Stimulated activated CD8-positive, alpha-beta memory T cell treated with anti-CD3 and anti-CD28 coated beads, Interleukin-15, amount 100 ng/mL, for 24 hours (primary cell): ENCODE measurements at regions not wholly inside any gene's neighbourhood (a gene's known extent, or its start where the extent isn't known, plus 50 kb on each side); places are given as distances from the start of the nearest gene placed in this dataset.
"Not testable (repeated sequence)": the region's sequence is repeated elsewhere in the genome, so short reads cannot be mapped to it uniquely, and the experiment has no call there.

Experiments used
- DNase-seq: peaks from one replicate; pipeline ENCODE4 v3.0.0-alpha.2; 2020; ENCODE audit warnings: low read depth

DNA sequence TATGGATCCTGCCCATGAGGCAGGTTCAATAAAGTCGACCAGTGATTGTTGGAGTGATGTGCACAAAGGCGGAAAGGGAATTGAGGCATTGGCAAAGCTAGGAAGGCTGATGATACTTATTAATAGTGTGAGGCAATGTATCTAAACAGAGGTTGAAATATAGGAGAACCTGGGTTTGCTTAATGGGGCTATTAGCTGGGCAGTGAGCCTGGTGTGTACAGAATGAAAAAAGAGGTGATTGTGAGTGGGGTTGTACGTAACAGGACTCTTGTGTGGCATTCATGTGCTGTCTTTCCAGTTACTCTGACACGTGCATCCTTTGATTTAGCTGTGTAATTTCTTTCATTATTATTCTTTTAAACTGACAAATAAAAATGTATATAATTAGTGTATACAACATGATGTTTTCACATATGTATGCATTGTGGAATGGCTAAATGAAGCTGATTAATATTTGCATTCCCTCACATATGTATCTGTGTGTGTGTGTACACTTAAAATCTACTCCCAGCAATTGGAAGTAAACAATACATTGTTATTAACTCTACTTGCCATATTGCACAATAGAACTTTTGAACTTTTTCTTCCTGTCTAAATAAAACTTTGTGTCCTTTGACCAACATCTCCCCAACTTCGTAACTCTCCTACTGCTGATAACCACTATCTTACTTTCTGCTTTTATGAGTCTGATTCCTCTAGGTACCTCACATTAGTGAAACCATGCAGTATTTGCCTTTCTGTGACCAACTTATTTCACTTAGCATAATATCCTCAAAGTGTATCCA lies 220.5 kb upstream of the SLC35B3 start:
- no peak for DNase-seq

GRCh38 chr6:8652710-8653109 lies 217.4 kb upstream of the SLC35B3 start:
- DNase-seq, result no peak

DNA sequence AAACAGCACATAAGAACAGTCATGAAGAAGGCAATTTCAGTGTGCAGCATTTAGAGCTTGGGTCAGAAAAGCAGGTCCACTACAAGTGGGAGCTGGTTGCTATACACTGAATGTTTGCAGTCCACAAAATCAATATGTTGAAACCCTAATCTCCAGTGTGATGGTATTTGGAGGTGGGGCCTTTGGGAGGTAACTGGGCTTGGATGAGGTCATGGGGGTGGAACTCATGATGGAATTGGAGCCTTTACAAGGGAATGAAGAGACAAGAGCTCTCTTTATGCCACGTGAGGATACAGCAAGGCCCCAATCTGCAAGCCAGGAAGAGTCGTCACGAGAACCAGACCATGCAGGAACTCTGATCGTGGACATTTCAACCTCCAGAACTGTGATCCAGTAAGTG lies 216.7 kb upstream of the SLC35B3 start:
- DNase-seq, result no peak

DNA sequence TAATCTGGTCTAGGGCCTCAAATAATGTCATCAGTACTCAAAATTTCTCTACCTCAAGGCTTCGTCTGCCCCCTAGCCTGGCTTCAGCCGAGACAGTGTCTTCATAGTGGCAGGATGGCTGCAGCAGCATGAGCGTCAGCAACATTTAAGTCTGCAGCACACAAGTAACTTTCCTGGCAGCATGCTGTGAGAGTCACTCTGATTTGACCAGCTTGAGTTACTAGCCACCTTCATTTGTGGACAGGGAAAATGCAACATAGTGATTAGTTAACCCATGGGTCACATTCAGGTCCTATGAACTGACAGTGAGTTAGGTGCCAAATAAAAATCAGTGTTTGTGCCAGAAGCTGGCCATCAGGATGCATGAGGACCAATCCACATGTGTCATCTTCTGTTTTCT lies 209.9 kb upstream of the SLC35B3 start:
- DNase-seq, result no peak

- DNase-seq, result no peak
Observed at GRCh38 chr6:8644306-8644705, 209.0 kb upstream of the SLC35B3 start.

GRCh38 chr6:8642854-8643253 lies 207.5 kb upstream of the SLC35B3 start:
- no peak for DNase-seq

- DNase-seq, result no peak
Observed at GRCh38 chr6:8642131-8642530, 206.8 kb upstream of the SLC35B3 start.

DNA sequence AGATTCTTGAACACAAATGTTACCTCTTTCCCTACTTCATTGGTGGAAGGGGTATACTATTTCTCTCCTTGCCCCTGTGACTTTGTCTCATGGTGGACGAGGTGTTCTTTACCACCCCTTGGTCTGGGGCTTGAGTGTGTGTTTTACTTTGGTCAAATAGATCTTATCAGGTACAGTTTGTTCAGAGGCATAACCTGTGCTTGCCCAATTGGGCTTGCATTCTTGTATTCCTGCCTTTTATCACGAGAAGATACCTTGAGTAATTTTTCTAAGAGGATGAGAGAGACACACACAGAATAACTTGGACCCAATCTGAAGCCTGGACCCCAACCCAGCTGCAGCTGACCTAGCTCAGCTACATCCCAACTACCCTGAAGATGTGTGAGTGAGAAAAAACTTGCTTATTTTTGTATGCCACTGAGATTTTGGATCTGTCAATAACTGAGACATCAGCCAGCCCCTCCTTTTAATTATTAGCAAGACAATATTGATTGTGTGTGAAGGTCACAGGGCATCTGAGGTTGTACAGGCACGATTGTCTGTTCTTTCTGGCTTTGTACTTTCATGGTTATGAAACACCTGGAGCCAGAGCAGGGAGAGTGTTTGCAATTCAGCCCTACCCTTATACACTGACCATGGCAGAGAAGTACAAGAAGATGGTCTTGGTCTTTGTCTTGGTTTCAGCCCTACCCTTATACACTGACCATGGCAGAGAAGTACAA lies 204.7 kb upstream of the SLC35B3 start:
- no peak for DNase-seq

GRCh38 chr6:8637896-8638597 lies 202.7 kb upstream of the SLC35B3 start:
- no peak for DNase-seq

GRCh38 chr6:8633762-8634161 lies 198.4 kb upstream of the SLC35B3 start:
- DNase-seq, result no peak

DNA sequence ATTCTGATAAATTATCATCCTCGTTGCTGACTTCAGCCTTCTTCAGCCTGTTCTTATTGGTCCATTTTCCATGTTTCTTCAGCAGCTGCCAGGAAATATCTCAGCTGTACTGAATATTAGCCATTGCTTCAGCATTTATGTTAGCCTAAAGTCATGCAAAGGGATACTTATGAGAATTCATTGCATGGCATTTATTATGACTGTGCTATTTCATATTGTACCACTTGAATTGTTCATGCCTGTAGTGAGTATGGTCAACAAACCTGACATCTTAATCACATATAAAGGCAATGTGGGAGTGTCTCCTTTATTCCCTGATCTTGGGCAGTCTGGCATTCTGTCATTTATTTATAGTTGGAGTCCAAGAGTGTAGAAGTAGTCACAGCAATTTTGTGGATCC lies 193.4 kb upstream of the SLC35B3 start:
- no peak for DNase-seq

- no peak for DNase-seq
Observed at GRCh38 chr6:8628063-8628462, 192.7 kb upstream of the SLC35B3 start.

GRCh38 chr6:8627085-8627861 lies 191.9 kb upstream of the SLC35B3 start:
- DNase-seq, result no peak

GRCh38 chr6:8624665-8625064 lies 189.3 kb upstream of the SLC35B3 start:
- DNase-seq, result no peak

DNA sequence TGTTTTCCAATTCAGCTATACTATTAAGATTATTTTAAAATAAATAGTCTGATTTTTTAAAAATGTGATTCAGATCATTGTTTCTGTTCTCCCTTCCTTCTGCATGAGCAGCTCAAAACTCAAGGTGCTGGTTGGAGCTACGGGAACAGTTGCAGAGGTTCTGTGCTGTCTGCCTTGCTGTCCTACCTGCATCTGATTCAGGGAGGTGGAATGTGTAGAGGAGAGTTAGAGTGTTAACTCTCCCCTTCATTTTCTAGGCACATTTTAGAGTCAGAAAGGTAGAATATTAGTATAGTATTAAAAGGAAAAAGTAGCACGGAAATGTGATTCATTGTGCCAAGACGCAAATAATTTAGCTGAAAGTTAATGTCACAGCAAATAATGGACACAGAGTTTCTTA lies 188.1 kb upstream of the SLC35B3 start:
- DNase-seq, result no peak

- DNase-seq, result no peak
Observed at GRCh38 chr6:8619853-8620252, 184.5 kb upstream of the SLC35B3 start.

- DNase-seq, result not testable (repeated sequence)
Observed at GRCh38 chr6:8619408-8619807, 184.1 kb upstream of the SLC35B3 start.

GRCh38 chr6:8608737-8609136 lies 173.4 kb upstream of the SLC35B3 start:
- DNase-seq, result no peak

DNA sequence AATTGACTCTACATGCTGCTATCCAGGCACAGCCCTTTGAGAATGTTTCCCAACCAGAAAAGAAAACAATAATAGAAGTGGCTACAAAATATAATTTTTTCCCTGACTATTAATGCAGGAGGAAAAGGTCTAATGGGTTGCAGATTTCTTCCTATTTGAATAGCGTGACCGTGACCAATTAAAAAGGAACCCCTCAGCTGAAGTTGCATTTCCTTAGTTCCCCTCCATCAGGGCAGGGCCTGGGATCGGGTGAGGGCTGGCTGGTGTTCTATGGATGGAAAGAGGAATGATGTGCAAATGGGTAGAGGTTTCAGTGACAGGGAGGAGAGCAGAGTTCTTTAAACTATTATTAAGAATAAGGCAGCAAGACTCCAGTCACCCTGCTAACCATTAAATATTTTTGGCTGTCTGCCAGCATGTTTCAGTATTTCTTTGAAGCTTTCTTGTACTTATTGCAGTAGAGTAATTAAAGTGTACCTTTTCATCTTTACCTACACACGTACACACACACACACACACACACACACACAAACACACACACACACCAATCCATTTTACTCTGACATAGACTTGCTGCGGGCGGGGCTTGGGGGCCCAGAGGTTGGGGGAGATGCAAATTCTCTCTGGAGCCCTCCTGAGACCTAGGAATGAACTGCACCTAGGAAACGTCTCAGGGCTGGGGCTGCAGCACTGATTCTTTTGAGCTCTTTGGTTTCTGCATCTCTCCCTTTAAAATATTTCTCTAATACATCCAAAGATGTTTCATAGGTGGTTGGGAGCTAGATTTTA lies 154.8 kb upstream of the SLC35B3 start:
- no peak for DNase-seq

- no peak for DNase-seq
Observed at GRCh38 chr6:8588176-8588575, 152.8 kb upstream of the SLC35B3 start.

GRCh38 chr6:8583291-8583690 lies 147.9 kb upstream of the SLC35B3 start:
- DNase-seq, result no peak
